GM23338 (cell line): ENCODE measurements at regions not wholly inside any gene's neighbourhood (a gene's known extent, or its start where the extent isn't known, plus 50 kb on each side); places are given as distances from the start of the nearest gene placed in this dataset.

ENCODE experiments used
- ATAC-seq: fragments of 200-7000 bp; cut with Tn5 transposase; 3 replicates; pipeline ENCODE4 v1.9.1; 2020
- DNase-seq: peaks from one replicate; pipeline ENCODE4 v3.0.0-alpha.2; 2015; ENCODE audit warnings: low spot score
- H2AFZ ChIP-seq: fragments of 200-600 bp; sonication (generic); 2 replicates; pipeline ENCODE4 v1.8.0; 2016; ENCODE audit warnings: antibody characterized with exemption, mild to moderate bottlenecking, moderate library complexity
- H3F3A ChIP-seq: fragments of 200-600 bp; sonication (generic); replicated peaks from 2 replicates; pipeline ENCODE4 v1.8.0; 2017; ENCODE audit warnings: antibody characterized with exemption, mixed run types, low read depth
- H3K27ac ChIP-seq: fragments of 200-600 bp; sonication (generic); 2 replicates; pipeline ENCODE4 v1.6.1; 2016; ENCODE audit warnings: low read depth
- H3K27me3 ChIP-seq: fragments of 200-600 bp; sonication (generic); 2 replicates; pipeline ENCODE4 v1.8.0; 2016; ENCODE audit warnings: mild to moderate bottlenecking, mixed run types, moderate library complexity; ENCODE audit not compliant: insufficient read depth
- H3K36me3 ChIP-seq: fragments of 200-600 bp; sonication (generic); 2 replicates; pipeline ENCODE4 v1.8.0; 2016; ENCODE audit warnings: mild to moderate bottlenecking; ENCODE audit not compliant: insufficient read depth
- H3K4me1 ChIP-seq: fragments of 200-600 bp; sonication (generic); 2 replicates; pipeline ENCODE4 v1.8.0; 2016; ENCODE audit warnings: mild to moderate bottlenecking, moderate library complexity; ENCODE audit not compliant: insufficient read depth
- H3K4me2 ChIP-seq: fragments of 200-600 bp; sonication (generic); 2 replicates; pipeline ENCODE4 v1.7.1; 2017; ENCODE audit warnings: mixed run types
- H3K4me3 ChIP-seq: fragments of 200-600 bp; sonication (generic); 2 replicates; pipeline ENCODE4 v1.6.1; 2016; ENCODE audit warnings: mixed run types
- H3K79me2 ChIP-seq: fragments of 200-600 bp; sonication (generic); replicated peaks from 2 replicates; pipeline ENCODE4 v1.8.0; 2017; ENCODE audit warnings: mild to moderate bottlenecking; ENCODE audit not compliant: insufficient read depth
- H3K9me2 ChIP-seq: fragments of 200-600 bp; sonication (generic); 2 replicates; pipeline ENCODE4 v1.8.0; 2017; ENCODE audit not compliant: insufficient read depth
- H4K20me1 ChIP-seq: fragments of 200-600 bp; sonication (generic); replicated peaks from 2 replicates; pipeline ENCODE4 v1.8.0; 2017; ENCODE audit warnings: mild to moderate bottlenecking; ENCODE audit not compliant: insufficient read depth
- H3K27ac Mint-ChIP-seq: 2 replicates; pipeline ENCODE4 v1.8.0; 2020; ENCODE audit warnings: inconsistent platforms, mild to moderate bottlenecking, moderate library complexity, mixed read lengths
- H3K27me3 Mint-ChIP-seq: 3 replicates; pipeline ENCODE4 v1.8.0; 2022; ENCODE audit warnings: low read depth, mild to moderate bottlenecking, moderate library complexity, mixed read lengths, inconsistent platforms; ENCODE audit not compliant: insufficient read depth, poor library complexity
- H3K36me3 Mint-ChIP-seq: 3 replicates; pipeline ENCODE4 v1.8.0; 2021; ENCODE audit warnings: low read depth, mild to moderate bottlenecking, inconsistent platforms, moderate library complexity, mixed read lengths
- H3K4me1 Mint-ChIP-seq: 3 replicates; pipeline ENCODE4 v1.8.0; 2020; ENCODE audit warnings: mild to moderate bottlenecking, inconsistent platforms, mixed read lengths
- H3K4me3 Mint-ChIP-seq: 3 replicates; pipeline ENCODE4 v1.8.0; 2021; ENCODE audit warnings: moderate library complexity, mild to moderate bottlenecking, inconsistent platforms, mixed read lengths
- H3K9me3 Mint-ChIP-seq: 3 replicates; pipeline ENCODE4 v1.8.0; 2020; ENCODE audit warnings: moderate library complexity, mild to moderate bottlenecking, inconsistent platforms, mixed read lengths
- CREB1 ChIP-seq: fragments of 250-450 bp; sonication (Bioruptor Pico); IDR thresholded peaks from 2 replicates; pipeline ENCODE4 v1.5.0; 2020; ENCODE audit warnings: low read depth, mild to moderate bottlenecking, moderate library complexity
- EZH2phosphoT487 ChIP-seq: fragments of 200-600 bp; sonication (generic); IDR thresholded peaks from one replicate; pipeline ENCODE4 v1.8.1; 2018; ENCODE audit warnings: antibody characterized with exemption; ENCODE audit not compliant: unreplicated experiment
- JUNB ChIP-seq: IDR thresholded peaks from one replicate; pipeline ENCODE4 v1.6.1; 2016; ENCODE audit warnings: antibody characterized with exemption; ENCODE audit not compliant: unreplicated experiment
- NANOG ChIP-seq: IDR thresholded peaks from 2 replicates; pipeline ENCODE4 v1.6.1; 2016; ENCODE audit warnings: antibody characterized with exemption, borderline replicate concordance
- REST ChIP-seq: IDR thresholded peaks from one replicate; pipeline ENCODE4 v1.6.1; 2018; ENCODE audit warnings: antibody characterized with exemption; ENCODE audit not compliant: unreplicated experiment
- STAT1 ChIP-seq: IDR thresholded peaks from one replicate; pipeline ENCODE4 v1.6.1; 2016; ENCODE audit warnings: antibody characterized with exemption; ENCODE audit not compliant: unreplicated experiment
- ZNF114 ChIP-seq: fragments of 250-450 bp; sonication (Bioruptor Pico); IDR thresholded peaks from 2 replicates; pipeline ENCODE4 v1.5.0; 2020; ENCODE audit warnings: mild to moderate bottlenecking, moderate library complexity
- ZNF331 ChIP-seq: fragments of 250-450 bp; sonication (Bioruptor Pico); IDR thresholded peaks from 2 replicates; pipeline ENCODE4 v1.5.0; 2020; ENCODE audit warnings: low read depth, mild to moderate bottlenecking, moderate library complexity
- TF ChIP-seq, protein P1 (sequence below): fragments of 250-450 bp; sonication (Bioruptor Pico); IDR thresholded peaks from 2 replicates; pipeline ENCODE4 v1.5.0; 2020; ENCODE audit warnings: mild to moderate bottlenecking, moderate library complexity
- TF ChIP-seq, protein P2 (sequence below): IDR thresholded peaks from 2 replicates; pipeline ENCODE4 v1.6.1; 2016; ENCODE audit warnings: antibody characterized with exemption

DNA sequence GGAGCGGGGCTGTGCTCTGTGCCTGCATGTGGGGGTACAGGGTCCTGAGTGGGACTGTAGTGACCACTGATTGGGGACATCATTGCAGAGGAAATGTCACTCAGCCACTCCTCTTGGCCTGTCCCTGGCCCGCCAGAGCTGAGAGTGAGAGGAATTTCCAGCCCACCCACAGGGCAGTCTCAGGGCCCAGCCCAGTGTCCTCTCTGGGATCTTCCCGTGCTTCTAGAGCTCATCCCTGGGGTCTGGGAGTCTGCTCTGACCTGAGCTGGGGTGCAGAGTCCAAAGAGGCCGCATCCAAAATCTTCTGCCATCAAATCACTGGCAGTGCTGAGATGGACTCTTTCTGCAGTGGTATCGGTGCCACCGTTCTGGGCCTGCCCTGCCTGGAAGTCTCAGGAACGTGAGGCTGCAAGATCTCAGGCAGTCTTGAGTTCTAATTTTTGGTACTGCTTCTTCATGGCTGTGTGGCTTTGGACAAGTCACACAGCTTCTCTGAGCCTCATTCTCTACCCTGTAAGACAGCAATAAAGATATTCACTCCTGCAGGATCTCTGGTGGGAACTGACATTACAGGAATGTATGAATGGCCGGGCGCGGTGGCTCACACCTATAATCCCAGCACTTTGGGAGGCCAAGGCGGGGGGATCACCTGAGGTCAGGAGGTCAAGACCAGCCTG lies 100.8 kb upstream of the TARDBP start:
- no peaks in the 10 kb centered on the region for H3K79me2 ChIP-seq
- no peak overlapping the region for H3K4me3 Mint-ChIP-seq
- H2AFZ ChIP-seq: no peak overlapping the region
- no peaks in the 10 kb centered on the region for H3K36me3 ChIP-seq
- ATAC-seq (no peak), DNase-seq (no peak)
- peaks cover 10% of the 10 kb centered on the region for H3K4me1 ChIP-seq
- no peaks in the 10 kb centered on the region for H3K9me3 Mint-ChIP-seq
- H4K20me1 ChIP-seq: no peaks in the 10 kb centered on the region
- no peak overlapping the region for H3K4me2 ChIP-seq
- peaks cover 9% of the 10 kb centered on the region for H3K27me3 Mint-ChIP-seq
- H3K27ac ChIP-seq: no peak overlapping the region
- no peak overlapping the region for H3K4me3 ChIP-seq
- no peaks in the 10 kb centered on the region for H3K9me2 ChIP-seq
- no peaks in the 10 kb centered on the region for H3K27me3 ChIP-seq
- peaks cover 32% of the 10 kb centered on the region for H3K4me1 Mint-ChIP-seq
- no peak for TF ChIP-seq CREB1 (CRISPR knock-in tag)
- no peak for TF ChIP-seq ZNF114
- TF ChIP-seq ZNF331: no peak
- TF ChIP-seq, protein P1, sequence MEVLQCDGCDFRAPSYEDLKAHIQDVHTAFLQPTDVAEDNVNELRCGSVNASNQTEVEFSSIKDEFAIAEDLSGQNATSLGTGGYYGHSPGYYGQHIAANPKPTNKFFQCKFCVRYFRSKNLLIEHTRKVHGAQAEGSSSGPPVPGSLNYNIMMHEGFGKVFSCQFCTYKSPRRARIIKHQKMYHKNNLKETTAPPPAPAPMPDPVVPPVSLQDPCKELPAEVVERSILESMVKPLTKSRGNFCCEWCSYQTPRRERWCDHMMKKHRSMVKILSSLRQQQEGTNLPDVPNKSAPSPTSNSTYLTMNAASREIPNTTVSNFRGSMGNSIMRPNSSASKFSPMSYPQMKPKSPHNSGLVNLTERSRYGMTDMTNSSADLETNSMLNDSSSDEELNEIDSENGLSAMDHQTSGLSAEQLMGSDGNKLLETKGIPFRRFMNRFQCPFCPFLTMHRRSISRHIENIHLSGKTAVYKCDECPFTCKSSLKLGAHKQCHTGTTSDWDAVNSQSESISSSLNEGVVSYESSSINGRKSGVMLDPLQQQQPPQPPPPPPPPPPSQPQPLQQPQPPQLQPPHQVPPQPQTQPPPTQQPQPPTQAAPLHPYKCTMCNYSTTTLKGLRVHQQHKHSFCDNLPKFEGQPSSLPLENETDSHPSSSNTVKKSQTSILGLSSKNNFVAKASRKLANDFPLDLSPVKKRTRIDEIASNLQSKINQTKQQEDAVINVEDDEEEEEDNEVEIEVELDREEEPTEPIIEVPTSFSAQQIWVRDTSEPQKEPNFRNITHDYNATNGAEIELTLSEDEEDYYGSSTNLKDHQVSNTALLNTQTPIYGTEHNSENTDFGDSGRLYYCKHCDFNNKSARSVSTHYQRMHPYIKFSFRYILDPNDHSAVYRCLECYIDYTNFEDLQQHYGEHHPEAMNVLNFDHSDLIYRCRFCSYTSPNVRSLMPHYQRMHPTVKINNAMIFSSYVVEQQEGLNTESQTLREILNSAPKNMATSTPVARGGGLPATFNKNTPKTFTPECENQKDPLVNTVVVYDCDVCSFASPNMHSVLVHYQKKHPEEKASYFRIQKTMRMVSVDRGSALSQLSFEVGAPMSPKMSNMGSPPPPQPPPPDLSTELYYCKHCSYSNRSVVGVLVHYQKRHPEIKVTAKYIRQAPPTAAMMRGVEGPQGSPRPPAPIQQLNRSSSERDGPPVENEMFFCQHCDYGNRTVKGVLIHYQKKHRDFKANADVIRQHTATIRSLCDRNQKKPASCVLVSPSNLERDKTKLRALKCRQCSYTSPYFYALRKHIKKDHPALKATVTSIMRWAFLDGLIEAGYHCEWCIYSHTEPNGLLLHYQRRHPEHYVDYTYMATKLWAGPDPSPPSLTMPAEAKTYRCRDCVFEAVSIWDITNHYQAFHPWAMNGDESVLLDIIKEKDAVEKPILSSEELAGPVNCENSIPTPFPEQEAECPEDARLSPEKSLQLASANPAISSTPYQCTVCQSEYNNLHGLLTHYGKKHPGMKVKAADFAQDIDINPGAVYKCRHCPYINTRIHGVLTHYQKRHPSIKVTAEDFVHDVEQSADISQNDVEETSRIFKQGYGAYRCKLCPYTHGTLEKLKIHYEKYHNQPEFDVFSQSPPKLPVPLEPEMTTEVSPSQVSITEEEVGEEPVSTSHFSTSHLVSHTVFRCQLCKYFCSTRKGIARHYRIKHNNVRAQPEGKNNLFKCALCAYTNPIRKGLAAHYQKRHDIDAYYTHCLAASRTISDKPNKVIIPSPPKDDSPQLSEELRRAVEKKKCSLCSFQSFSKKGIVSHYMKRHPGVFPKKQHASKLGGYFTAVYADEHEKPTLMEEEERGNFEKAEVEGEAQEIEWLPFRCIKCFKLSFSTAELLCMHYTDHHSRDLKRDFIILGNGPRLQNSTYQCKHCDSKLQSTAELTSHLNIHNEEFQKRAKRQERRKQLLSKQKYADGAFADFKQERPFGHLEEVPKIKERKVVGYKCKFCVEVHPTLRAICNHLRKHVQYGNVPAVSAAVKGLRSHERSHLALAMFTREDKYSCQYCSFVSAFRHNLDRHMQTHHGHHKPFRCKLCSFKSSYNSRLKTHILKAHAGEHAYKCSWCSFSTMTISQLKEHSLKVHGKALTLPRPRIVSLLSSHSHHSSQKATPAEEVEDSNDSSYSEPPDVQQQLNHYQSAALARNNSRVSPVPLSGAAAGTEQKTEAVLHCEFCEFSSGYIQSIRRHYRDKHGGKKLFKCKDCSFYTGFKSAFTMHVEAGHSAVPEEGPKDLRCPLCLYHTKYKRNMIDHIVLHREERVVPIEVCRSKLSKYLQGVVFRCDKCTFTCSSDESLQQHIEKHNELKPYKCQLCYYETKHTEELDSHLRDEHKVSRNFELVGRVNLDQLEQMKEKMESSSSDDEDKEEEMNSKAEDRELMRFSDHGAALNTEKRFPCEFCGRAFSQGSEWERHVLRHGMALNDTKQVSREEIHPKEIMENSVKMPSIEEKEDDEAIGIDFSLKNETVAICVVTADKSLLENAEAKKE (CRISPR knock-in tag): no peak
- TF ChIP-seq STAT1: no peak
- TF ChIP-seq JUNB: no peak
- no peak for TF ChIP-seq NANOG
- TF ChIP-seq, protein P2, sequence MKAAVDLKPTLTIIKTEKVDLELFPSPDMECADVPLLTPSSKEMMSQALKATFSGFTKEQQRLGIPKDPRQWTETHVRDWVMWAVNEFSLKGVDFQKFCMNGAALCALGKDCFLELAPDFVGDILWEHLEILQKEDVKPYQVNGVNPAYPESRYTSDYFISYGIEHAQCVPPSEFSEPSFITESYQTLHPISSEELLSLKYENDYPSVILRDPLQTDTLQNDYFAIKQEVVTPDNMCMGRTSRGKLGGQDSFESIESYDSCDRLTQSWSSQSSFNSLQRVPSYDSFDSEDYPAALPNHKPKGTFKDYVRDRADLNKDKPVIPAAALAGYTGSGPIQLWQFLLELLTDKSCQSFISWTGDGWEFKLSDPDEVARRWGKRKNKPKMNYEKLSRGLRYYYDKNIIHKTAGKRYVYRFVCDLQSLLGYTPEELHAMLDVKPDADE: no peak
- TF ChIP-seq REST: no peak
- TF ChIP-seq EZH2phosphoT487: no peak
- H3K27ac Mint-ChIP-seq: no peak overlapping the region
- H3K36me3 Mint-ChIP-seq: no peaks in the 10 kb centered on the region
- 0 out of 2 replicates have a peak, but pooled peaks cover 2% of the 10 kb centered on the region for H3F3A ChIP-seq
